GM18498 (cell line): ENCODE measurements at regions not wholly inside any gene's neighbourhood (a gene's known extent, or its start where the extent isn't known, plus 50 kb on each side); places are given as distances from the start of the nearest gene placed in this dataset.
A peak's percentile ranks its signal among the peaks of the same experiment; 100 is the strongest.
"Not testable (repeated sequence)": the region's sequence is repeated elsewhere in the genome, so short reads cannot be mapped to it uniquely, and the experiment has no call there.

Source experiments
- ATAC-seq: cut with Tn5 transposase; IDR thresholded peaks from one replicate; pipeline ENCODE4 v1.9.1; 2021; ENCODE audit warnings: mild to moderate bottlenecking, moderate library complexity; ENCODE audit not compliant: unreplicated experiment

- ATAC-seq: no peak
Measured at GRCh38 chr17:73838815-73839214, 194.6 kb upstream of the SDK2 start.

DNA sequence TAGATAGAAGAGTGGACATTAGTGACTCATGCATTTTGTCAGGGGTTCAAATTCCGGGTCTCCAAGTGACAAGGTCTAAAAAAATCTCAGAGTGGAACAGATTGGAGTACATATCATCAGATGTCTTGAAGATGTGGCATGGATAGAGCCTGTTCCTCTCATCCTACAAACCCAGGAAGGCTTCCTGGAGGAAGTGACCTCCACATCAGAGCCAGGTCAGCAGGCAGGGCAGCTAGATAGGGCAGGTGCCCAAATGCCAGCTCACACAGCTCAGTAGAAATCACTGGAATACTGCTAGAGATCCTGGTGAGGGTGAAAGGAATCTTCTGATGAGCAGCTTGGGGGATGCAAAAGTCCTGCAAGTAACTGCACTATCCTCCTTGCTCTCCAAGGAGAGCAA is 196.6 kb upstream of the SDK2 start:
- no peak for ATAC-seq

- ATAC-seq: no peak
Measured at GRCh38 chr17:73841431-73842060, 197.3 kb upstream of the SDK2 start.

- ATAC-seq: no peak
Measured at GRCh38 chr17:73847952-73848351, 203.7 kb upstream of the SDK2 start.

- no peak for ATAC-seq
Measured at GRCh38 chr17:73850426-73850825, 206.2 kb upstream of the SDK2 start.

- no peak for ATAC-seq
Measured at GRCh38 chr17:73851091-73851490, 206.8 kb upstream of the SDK2 start.

DNA sequence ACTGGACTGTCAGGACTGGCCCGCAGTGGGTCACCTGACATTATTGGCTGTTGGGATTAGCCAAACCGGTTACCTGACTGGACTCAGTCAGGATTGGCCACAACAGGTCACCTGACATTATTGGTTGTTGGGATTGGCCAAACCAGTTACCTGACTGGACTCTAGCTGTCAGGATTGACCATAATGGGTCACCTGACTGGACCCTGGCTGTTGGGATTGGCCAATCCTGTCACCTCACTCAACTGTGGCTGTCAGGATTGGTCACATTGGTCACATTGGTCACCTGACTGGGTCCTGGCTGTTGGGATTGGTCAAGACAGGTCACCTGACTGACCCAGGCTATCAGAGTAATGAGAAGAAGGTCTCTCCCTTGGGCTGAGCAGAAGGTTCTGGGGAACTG is 207.7 kb upstream of the SDK2 start:
- no peak for ATAC-seq

DNA sequence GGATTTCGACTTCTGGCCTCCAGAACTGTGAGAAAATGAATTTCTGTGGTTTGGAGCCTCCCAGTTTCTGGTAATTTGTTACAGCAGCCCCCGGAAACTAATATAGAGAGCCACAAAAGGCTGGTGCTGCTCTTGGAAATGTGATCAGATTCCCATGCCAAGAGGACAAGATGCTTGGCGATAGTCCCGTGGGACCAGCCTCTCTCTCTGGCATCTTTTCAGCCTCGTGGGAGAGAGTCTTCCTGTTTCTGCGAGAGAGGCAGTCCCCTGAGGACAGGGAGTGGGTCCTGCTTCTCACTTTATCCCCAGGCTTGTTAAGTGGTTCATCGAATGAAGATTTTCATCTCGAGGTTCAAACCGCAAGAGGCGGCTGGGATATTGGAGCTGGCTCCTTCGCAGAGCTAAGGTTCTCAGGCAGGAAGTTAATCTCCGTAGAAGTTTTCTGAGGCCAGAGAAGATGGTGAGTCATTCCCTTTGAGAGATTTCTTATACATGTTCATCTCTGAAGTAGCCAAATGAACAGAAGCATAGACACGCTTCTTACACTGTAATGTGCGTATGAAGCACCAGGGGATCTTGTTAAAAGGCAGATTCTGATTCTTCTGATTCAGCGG is 211.6 kb upstream of the SDK2 start:
- ATAC-seq: no peak

DNA sequence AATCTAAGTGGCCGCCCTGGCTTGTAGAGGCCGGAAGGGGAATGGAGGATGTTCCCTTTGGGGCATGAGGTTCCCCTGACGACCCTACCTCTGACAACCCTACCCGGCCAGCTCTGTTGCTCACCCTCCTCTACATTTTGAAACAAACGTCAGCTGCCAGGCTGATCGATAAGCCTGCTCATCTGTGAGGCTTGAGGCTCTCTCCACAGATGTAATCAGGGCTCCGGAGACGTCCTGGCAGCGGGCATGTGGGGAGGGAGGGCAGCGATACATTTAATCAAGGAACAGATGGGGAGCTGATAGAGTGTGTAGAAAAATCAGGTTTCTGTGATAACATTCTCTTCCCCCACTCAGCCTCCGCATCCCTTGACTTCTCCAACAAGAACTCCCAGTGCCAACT is 212.3 kb upstream of the SDK2 start:
- no peak for ATAC-seq

GRCh38 chr17:73859439-73860008 is 215.3 kb upstream of the SDK2 start:
- not testable (repeated sequence) for ATAC-seq

- no peak for ATAC-seq
Measured at GRCh38 chr17:73861543-73861942, 217.3 kb upstream of the SDK2 start.

GRCh38 chr17:73863761-73864535 is 219.7 kb upstream of the SDK2 start:
- ATAC-seq: no peak

GRCh38 chr17:73865831-73866230 is 221.6 kb upstream of the SDK2 start:
- no peak for ATAC-seq

- ATAC-seq: no peak
Measured at GRCh38 chr17:73867056-73867455, 222.8 kb upstream of the SDK2 start.

GRCh38 chr17:73870068-73870467 is 225.8 kb upstream of the SDK2 start:
- no peak for ATAC-seq

GRCh38 chr17:73870473-73870872 is 226.2 kb upstream of the SDK2 start:
- ATAC-seq: no peak

- no peak for ATAC-seq
Measured at GRCh38 chr17:73872816-73873215, 228.6 kb upstream of the SDK2 start.

DNA sequence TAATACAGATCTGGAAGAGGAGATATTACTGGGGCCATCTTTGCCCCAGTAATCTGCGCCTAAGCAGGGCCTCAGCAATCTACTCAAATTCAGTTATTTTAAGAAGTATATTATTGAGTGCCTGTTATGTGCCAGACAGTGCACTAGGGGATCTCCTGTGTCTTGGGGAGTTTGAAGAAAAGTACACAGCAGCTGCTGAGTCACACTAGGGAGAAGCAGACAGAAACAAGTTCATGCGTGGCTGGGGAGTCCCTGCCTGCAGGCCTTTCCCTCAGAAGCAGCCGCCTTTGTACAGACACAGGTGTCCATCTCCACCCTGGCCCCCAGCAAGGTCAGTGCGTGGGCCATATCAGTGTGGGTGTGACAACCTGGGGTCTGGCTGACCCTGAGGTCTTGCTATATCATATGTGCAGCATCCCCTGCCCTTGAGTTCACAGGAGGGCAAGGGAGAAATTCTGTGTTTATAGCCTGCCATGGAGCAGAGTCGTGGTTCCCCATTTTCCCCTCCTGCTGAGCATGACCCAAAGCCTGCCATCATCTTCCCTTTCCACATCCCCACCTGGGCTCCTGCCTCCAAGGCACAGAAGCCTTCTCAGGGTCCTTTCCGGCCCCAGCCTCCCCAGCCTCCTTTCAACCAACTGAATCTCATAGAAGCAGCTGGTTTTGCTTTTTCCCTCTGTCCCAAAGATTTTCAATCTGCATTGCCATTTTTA is 229.9 kb upstream of the SDK2 start:
- peak; percentile 61 for ATAC-seq

- no peak for ATAC-seq
Measured at GRCh38 chr17:73875346-73875745, 231.1 kb upstream of the SDK2 start.

- ATAC-seq: no peak
Measured at GRCh38 chr17:73877962-73878361, 233.7 kb upstream of the SDK2 start.

DNA sequence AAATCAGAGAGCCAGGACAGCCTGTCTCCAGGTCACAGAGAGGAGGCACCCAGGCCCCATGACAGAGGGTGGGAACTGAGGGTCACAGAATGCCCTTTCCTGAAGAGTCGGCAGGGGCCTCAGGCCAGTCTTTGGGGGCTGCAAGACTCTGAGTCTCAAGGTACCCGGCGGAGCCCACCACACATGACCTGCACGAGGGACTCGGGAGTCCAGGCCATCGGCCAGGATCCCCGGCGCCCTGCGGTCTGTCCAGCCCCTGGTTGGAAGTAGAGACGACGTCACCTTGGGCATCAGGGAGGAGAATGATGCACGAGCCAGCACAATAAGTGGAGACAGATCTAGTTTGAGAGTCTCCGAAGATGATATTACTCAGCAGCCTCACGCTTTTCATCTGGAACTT is 234.7 kb upstream of the SDK2 start:
- ATAC-seq: no peak
